Mesendoderm (in vitro differentiated cells): ENCODE measurements at regions not wholly inside any gene's neighbourhood (a gene's known extent, or its start where the extent isn't known, plus 50 kb on each side); places are given as distances from the start of the nearest gene placed in this dataset.

ENCODE experiments used
- DNase-seq: peaks from one replicate; pipeline ENCODE4 v3.0.0; 2013
- H2AK5ac ChIP-seq: 2 replicates; pipeline ENCODE4 v1.6.1; 2013; ENCODE audit warnings: low read length, inconsistent platforms
- H2BK120ac ChIP-seq: 2 replicates; pipeline ENCODE4 v1.6.1; 2013; ENCODE audit warnings: low read depth, mild to moderate bottlenecking, low read length, moderate library complexity, mixed read lengths
- H2BK15ac ChIP-seq: replicated peaks from 2 replicates; pipeline ENCODE4 v1.6.1; 2013; ENCODE audit warnings: low read depth, mild to moderate bottlenecking, moderate library complexity
- H2BK5ac ChIP-seq: 2 replicates; pipeline ENCODE4 v1.6.1; 2013; ENCODE audit warnings: low read length, inconsistent platforms
- H3K18ac ChIP-seq: 2 replicates; pipeline ENCODE4 v1.6.1; 2013; ENCODE audit warnings: mild to moderate bottlenecking, low read length, mixed read lengths
- H3K23ac ChIP-seq: one replicate; pipeline ENCODE4 v1.6.1; 2013; ENCODE audit warnings: low read length
- H3K27ac ChIP-seq: 2 replicates; pipeline ENCODE4 v1.5.1; 2013; ENCODE audit warnings: low read depth, mild to moderate bottlenecking, inconsistent platforms, low read length, moderate library complexity
- H3K27me3 ChIP-seq: 2 replicates; pipeline ENCODE4 v1.6.1; 2013; ENCODE audit warnings: low read length, control low read depth, mild to moderate bottlenecking, inconsistent platforms; ENCODE audit not compliant: insufficient read depth, poor library complexity
- H3K36me3 ChIP-seq: 2 replicates; pipeline ENCODE4 v1.6.1; 2013; ENCODE audit warnings: low read length, inconsistent platforms; ENCODE audit not compliant: control insufficient read depth, insufficient read depth
- H3K4ac ChIP-seq: one replicate; pipeline ENCODE4 v1.6.1; 2013; ENCODE audit warnings: low read depth, mild to moderate bottlenecking, low read length, moderate library complexity
- H3K4me1 ChIP-seq: 2 replicates; pipeline ENCODE4 v1.6.1; 2013; ENCODE audit warnings: low read depth, low read length, inconsistent platforms; ENCODE audit not compliant: control insufficient read depth
- H3K4me2 ChIP-seq: 2 replicates; pipeline ENCODE4 v1.6.1; 2013; ENCODE audit warnings: low read length
- H3K4me3 ChIP-seq: 2 replicates; pipeline ENCODE4 v1.5.1; 2013; ENCODE audit warnings: mild to moderate bottlenecking, low read length
- H3K56ac ChIP-seq: one replicate; pipeline ENCODE4 v1.6.1; 2013; ENCODE audit warnings: low read length
- H3K79me1 ChIP-seq: 2 replicates; pipeline ENCODE4 v1.6.1; 2013; ENCODE audit warnings: low read length, inconsistent platforms
- H3K79me2 ChIP-seq: 2 replicates; pipeline ENCODE4 v1.6.1; 2013; ENCODE audit warnings: mild to moderate bottlenecking, low read length; ENCODE audit not compliant: control insufficient read depth, insufficient read depth
- H3K9ac ChIP-seq: 2 replicates; pipeline ENCODE4 v1.6.1; 2013; ENCODE audit warnings: low read length, inconsistent platforms
- H4K5ac ChIP-seq: one replicate; pipeline ENCODE4 v1.6.1; 2013; ENCODE audit warnings: low read length
- H4K8ac ChIP-seq: one replicate; pipeline ENCODE4 v1.6.1; 2013; ENCODE audit warnings: low read depth, mild to moderate bottlenecking, control low read depth, low read length, moderate library complexity
- WGBS: extraction: QIAGEN DNeasy Blood & Tissue Kit; methylation state at CpG from one replicate; pipeline ENCODE4 v1.1.7; 2013; ENCODE audit warnings: low lambda C conversion rate, missing lambda C conversion rate; ENCODE audit not compliant: insufficient coverage; ENCODE audit errors: extremely low coverage; 5-methylcytosine and 5-hydroxymethylcytosine counted together

- no peak overlapping the region for H2BK15ac ChIP-seq
- no peak overlapping the region for H3K4me2 ChIP-seq
- DNase-seq, result no peak
- no CpG with 5 or more reads among the region's 9 CpGs for WGBS
- no peak overlapping the region for H3K4ac ChIP-seq
- no peaks in the 10 kb centered on the region for H3K27me3 ChIP-seq
- H3K4me1 ChIP-seq, result no peaks in the 10 kb centered on the region
- H3K27ac ChIP-seq, result no peak overlapping the region
- no peak overlapping the region for H4K5ac ChIP-seq
- no peaks in the 10 kb centered on the region for H3K79me2 ChIP-seq
- no peak overlapping the region for H3K23ac ChIP-seq
- no peak overlapping the region for H2BK5ac ChIP-seq
- H3K56ac ChIP-seq, result no peak overlapping the region
- H3K4me3 ChIP-seq, result no peak overlapping the region
- no peak overlapping the region for H2AK5ac ChIP-seq
- no peaks in the 10 kb centered on the region for H3K36me3 ChIP-seq
- no peak overlapping the region for H3K18ac ChIP-seq
- H3K79me1 ChIP-seq, result no peaks in the 10 kb centered on the region
- no peak overlapping the region for H2BK120ac ChIP-seq
- H3K9ac ChIP-seq, result no peak overlapping the region
- no peak overlapping the region for H4K8ac ChIP-seq
Measured at GRCh38 chr1:47638240-47638639, 200.4 kb downstream of the FOXD2 start.

DNA sequence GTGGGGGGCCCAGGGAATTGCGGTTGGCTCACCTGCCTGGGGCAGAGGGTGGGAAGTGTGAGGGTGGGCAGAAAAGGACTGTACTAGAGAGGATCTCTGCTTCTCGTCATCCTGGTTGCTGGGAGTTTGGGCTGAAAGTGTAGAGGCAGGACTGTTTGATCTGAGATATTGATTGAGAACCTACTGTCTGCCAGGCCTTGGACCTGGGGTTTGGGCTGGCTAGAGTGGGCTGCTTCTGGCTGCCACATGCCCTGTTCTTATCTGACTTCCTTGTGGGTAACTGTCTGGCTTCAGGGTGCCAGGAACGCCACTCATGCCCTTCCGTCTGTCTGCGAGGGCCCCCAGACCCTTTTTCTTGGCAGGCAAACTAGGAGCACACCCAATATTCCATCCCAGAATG is 200.9 kb downstream of the FOXD2 start:
- no CpG with 5 or more reads among the region's 5 CpGs for WGBS
- Histone ChIP-seq H3K36me3 (no peaks in the 10 kb centered on the region), H3K23ac (no peak overlapping the region), H3K4me3 (no peak overlapping the region), H4K5ac (no peak overlapping the region), H3K79me1 (no peaks in the 10 kb centered on the region), H3K79me2 (no peaks in the 10 kb centered on the region), H3K4ac (no peak overlapping the region), H3K18ac (no peak overlapping the region), H2BK120ac (no peak overlapping the region), H2BK15ac (no peak overlapping the region), H3K27me3 (no peaks in the 10 kb centered on the region), H2BK5ac (no peak overlapping the region), H2AK5ac (no peak overlapping the region), H4K8ac (no peak overlapping the region), H3K4me2 (no peak overlapping the region), H3K4me1 (no peaks in the 10 kb centered on the region), H3K9ac (no peak overlapping the region), H3K27ac (no peak overlapping the region), H3K56ac (no peak overlapping the region)
- no peak for DNase-seq

DNA sequence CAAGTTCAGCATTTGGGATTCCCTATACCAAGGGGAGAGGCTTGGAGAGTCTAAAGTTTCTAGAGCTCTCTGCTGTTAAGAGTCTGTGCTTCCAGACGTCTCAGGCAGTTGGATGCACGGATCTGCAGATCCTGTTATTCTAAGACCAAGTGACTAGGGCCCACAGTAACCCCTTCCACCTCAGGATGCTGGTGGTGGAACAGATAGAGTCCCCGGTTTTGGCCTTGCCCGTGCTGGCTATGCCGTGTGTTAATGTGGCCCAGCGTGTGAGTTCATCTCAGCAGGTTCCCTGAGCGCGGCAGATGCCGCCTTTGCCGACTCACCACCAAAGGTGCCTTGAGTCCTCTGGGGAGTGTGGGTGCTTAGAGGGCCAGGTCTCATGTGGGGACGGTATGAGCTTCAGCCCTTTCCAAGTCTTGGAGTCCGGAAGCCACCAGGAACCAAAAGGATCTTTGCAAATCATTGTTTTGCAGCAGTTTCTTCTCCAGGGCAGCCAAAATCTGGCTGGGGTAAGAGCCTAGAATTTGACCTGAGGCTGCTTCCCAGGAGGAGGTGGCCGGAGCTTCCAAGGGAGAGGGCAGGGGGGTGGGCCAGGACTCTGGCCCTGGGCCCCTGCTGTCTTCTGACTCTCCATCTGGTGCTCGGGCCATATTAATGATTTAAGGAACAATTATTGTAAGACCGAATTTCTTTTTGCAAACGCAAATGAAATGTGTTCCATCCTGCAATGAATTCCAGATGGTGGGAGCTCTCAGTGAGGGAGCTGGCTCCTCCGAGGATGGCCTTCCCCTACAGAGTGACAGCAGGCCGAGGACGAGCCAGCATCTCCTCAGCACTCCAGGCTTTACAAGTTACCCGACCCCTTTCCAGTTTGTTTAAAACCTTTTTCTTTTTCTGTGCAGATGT is 205.7 kb downstream of the FOXD2 start:
- Histone ChIP-seq H3K4me1 (no peaks in the 10 kb centered on the region), H2BK120ac (no peak overlapping the region), H3K56ac (no peak overlapping the region), H3K4me2 (no peak overlapping the region), H4K5ac (no peak overlapping the region), H2AK5ac (no peak overlapping the region), H3K36me3 (no peaks in the 10 kb centered on the region), H2BK5ac (no peak overlapping the region), H3K4me3 (no peak overlapping the region), H4K8ac (no peak overlapping the region), H3K18ac (no peak overlapping the region), H3K4ac (no peak overlapping the region), H2BK15ac (no peak overlapping the region), H3K79me1 (no peaks in the 10 kb centered on the region), H3K27me3 (no peaks in the 10 kb centered on the region), H3K9ac (no peak overlapping the region), H3K79me2 (no peaks in the 10 kb centered on the region), H3K23ac (no peak overlapping the region), H3K27ac (no peak overlapping the region)
- DNase-seq, result peak; percentile 26
- no CpG with 5 or more reads among the region's 20 CpGs for WGBS

- Histone ChIP-seq H3K23ac (no peak overlapping the region), H3K27ac (no peak overlapping the region), H3K79me2 (no peaks in the 10 kb centered on the region), H3K18ac (no peak overlapping the region), H2BK15ac (no peak overlapping the region), H4K8ac (no peak overlapping the region), H4K5ac (no peak overlapping the region), H3K4me2 (no peak overlapping the region), H2BK120ac (no peak overlapping the region), H3K36me3 (no peaks in the 10 kb centered on the region), H3K4me3 (no peak overlapping the region), H3K79me1 (no peaks in the 10 kb centered on the region), H2BK5ac (no peak overlapping the region), H3K9ac (no peak overlapping the region), H3K4me1 (no peaks in the 10 kb centered on the region), H3K27me3 (no peaks in the 10 kb centered on the region), H3K4ac (no peak overlapping the region), H3K56ac (no peak overlapping the region), H2AK5ac (no peak overlapping the region)
- WGBS, result no CpG with 5 or more reads among the region's 5 CpGs
- DNase-seq, result peak; percentile 33
Measured at GRCh38 chr1:47644212-47644573, 206.3 kb downstream of the FOXD2 start.

DNA sequence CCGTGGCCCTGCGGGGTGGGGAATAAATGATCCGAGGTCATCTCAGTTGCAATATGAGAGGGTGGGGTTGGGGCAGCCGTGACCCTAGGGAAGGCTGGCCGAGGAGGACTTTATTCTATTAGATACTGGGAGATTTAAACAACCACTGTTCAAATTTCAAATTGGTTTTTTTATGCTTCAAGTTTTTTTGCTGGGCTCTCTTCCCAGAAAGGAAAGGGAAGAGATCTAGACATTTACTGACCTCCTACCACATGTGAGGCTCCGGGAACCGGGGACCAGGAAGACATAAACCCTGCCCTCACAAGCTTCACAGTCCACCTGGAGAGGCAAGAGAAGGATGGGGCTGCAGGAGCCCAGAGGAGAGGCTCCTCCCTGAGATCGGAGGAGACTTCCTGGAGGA is 207.3 kb downstream of the FOXD2 start:
- no peaks in the 10 kb centered on the region for H3K79me2 ChIP-seq
- no peak overlapping the region for H3K4me2 ChIP-seq
- H4K5ac ChIP-seq, result no peak overlapping the region
- no peak overlapping the region for H3K27ac ChIP-seq
- H2BK5ac ChIP-seq, result no peak overlapping the region
- H3K56ac ChIP-seq, result no peak overlapping the region
- H3K18ac ChIP-seq, result no peak overlapping the region
- no peaks in the 10 kb centered on the region for H3K36me3 ChIP-seq
- no peaks in the 10 kb centered on the region for H3K27me3 ChIP-seq
- no peak overlapping the region for H3K4me3 ChIP-seq
- H3K4me1 ChIP-seq, result no peaks in the 10 kb centered on the region
- no peaks in the 10 kb centered on the region for H3K79me1 ChIP-seq
- H3K9ac ChIP-seq, result no peak overlapping the region
- H3K4ac ChIP-seq, result no peak overlapping the region
- no peak overlapping the region for H3K23ac ChIP-seq
- H2BK120ac ChIP-seq, result no peak overlapping the region
- H4K8ac ChIP-seq, result no peak overlapping the region
- no CpG with 5 or more reads among the region's 8 CpGs for WGBS
- H2AK5ac ChIP-seq, result no peak overlapping the region
- H2BK15ac ChIP-seq, result no peak overlapping the region
- DNase-seq, result no peak

DNA sequence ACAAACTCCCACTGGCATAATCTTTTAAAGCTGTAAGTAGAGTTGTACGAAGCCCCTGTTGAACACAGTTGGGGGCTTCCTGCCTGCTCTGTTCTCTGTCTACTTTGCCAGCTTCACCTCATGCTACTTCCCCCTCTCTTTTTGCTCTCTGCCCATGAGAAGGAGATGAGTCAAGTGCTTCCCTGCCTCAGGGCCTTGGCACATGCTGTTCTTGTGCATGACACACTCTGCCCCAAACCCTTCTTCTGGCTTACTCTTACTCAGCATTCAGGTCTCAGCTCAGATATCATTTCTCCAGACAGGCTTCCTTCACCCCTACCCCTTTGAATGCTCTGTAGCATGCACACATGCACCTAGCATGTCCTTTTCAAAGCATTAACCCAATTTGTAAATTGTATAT is 208.8 kb downstream of the FOXD2 start:
- H3K18ac ChIP-seq, result no peak overlapping the region
- H3K4me3 ChIP-seq, result no peak overlapping the region
- no peak overlapping the region for H2BK15ac ChIP-seq
- H3K36me3 ChIP-seq, result no peaks in the 10 kb centered on the region
- no peak overlapping the region for H4K5ac ChIP-seq
- H2BK5ac ChIP-seq, result no peak overlapping the region
- no CpG with 5 or more reads among the region's 1 CpG for WGBS
- H2AK5ac ChIP-seq, result no peak overlapping the region
- H3K79me2 ChIP-seq, result no peaks in the 10 kb centered on the region
- no peak overlapping the region for H3K4me2 ChIP-seq
- no peak overlapping the region for H3K56ac ChIP-seq
- H4K8ac ChIP-seq, result no peak overlapping the region
- no peaks in the 10 kb centered on the region for H3K4me1 ChIP-seq
- DNase-seq, result no peak
- no peak overlapping the region for H3K27ac ChIP-seq
- H3K27me3 ChIP-seq, result no peaks in the 10 kb centered on the region
- H3K79me1 ChIP-seq, result no peaks in the 10 kb centered on the region
- no peak overlapping the region for H3K9ac ChIP-seq
- H3K4ac ChIP-seq, result no peak overlapping the region
- no peak overlapping the region for H3K23ac ChIP-seq
- H2BK120ac ChIP-seq, result no peak overlapping the region
